Keratinocyte (primary cell): ENCODE measurements at regions not wholly inside any gene's neighbourhood (a gene's known extent, or its start where the extent isn't known, plus 50 kb on each side); places are given as distances from the start of the nearest gene placed in this dataset.

Experiments
- DNase-seq: peaks from one replicate; pipeline ENCODE4 v3.0.0-alpha.2; 2011; ENCODE audit warnings: low read depth, missing footprints, low spot score
- FAIRE-seq: peaks from 2 replicates; lab custom pipeline; 2011; peaks lifted over from hg19 to GRCh38; lab: Jason Lieb, UNC
- H2AFZ ChIP-seq: 2 replicates; pipeline ENCODE4 v1.6.0; 2012; ENCODE audit warnings: low read length, control low read depth, inconsistent platforms; ENCODE audit not compliant: control insufficient read depth
- H3K27ac ChIP-seq: 2 replicates; pipeline ENCODE4 v1.5.1; 2011; ENCODE audit warnings: low read length; ENCODE audit not compliant: control insufficient read depth, insufficient read depth
- H3K27me3 ChIP-seq: 3 replicates; pipeline ENCODE4 v1.6.0; 2011; ENCODE audit warnings: low read length; ENCODE audit not compliant: control insufficient read depth, insufficient read depth; ENCODE audit errors: extremely low read depth
- H3K36me3 ChIP-seq, 2 experiments: 2 replicates in 1 of 2; 3 replicates in 1 of 2; pipeline ENCODE4 v1.5.1; 2011; ENCODE audit warnings: low read length in 2 of 2, mild to moderate bottlenecking in 1 of 2; ENCODE audit not compliant: control insufficient read depth in 2 of 2, insufficient read depth in 2 of 2; ENCODE audit errors: extremely low read depth in 1 of 2
- H3K4me1 ChIP-seq: 3 replicates; pipeline ENCODE4 v1.5.1; 2011; ENCODE audit warnings: low read length; ENCODE audit not compliant: control insufficient read depth, insufficient read depth; ENCODE audit errors: extremely low read depth
- H3K4me2 ChIP-seq: 3 replicates; pipeline ENCODE4 v1.6.0; 2011; ENCODE audit warnings: low read depth, low read length; ENCODE audit not compliant: control insufficient read depth, insufficient read depth; ENCODE audit errors: extremely low read depth
- H3K4me3 ChIP-seq, 3 experiments: fragments of 200-600 bp in 1 of 3; sonication (generic) in 1 of 3; 2 replicates in 2 of 3; 3 replicates in 1 of 3; pipeline ENCODE4 v1.5.1; 2011 to 2016; ENCODE audit warnings: low read length in 3 of 3, mild to moderate bottlenecking in 3 of 3, control low read depth in 2 of 3, inconsistent platforms in 1 of 3, low read depth in 1 of 3, mixed read lengths in 1 of 3, mixed run types in 1 of 3, moderate library complexity in 1 of 3; ENCODE audit not compliant: control insufficient read depth in 2 of 3, insufficient read depth in 2 of 3; ENCODE audit errors: extremely low read depth in 1 of 3
- H3K79me2 ChIP-seq: 2 replicates; pipeline ENCODE4 v1.6.0; 2012; ENCODE audit warnings: low read length; ENCODE audit not compliant: control insufficient read depth, insufficient read depth
- H3K9ac ChIP-seq: 3 replicates; pipeline ENCODE4 v1.6.0; 2011; ENCODE audit warnings: low read length; ENCODE audit not compliant: control insufficient read depth, insufficient read depth; ENCODE audit errors: extremely low read depth
- H3K9me1 ChIP-seq: 3 replicates; pipeline ENCODE4 v1.6.0; 2011; ENCODE audit warnings: low read length; ENCODE audit not compliant: control insufficient read depth, insufficient read depth; ENCODE audit errors: extremely low read depth
- H3K9me3 ChIP-seq: 2 replicates; pipeline ENCODE4 v1.5.1; 2012; ENCODE audit warnings: low read depth, low read length; ENCODE audit not compliant: control insufficient read depth
- H4K20me1 ChIP-seq: 3 replicates; pipeline ENCODE4 v1.6.0; 2011; ENCODE audit warnings: low read length; ENCODE audit not compliant: control insufficient read depth, insufficient read depth; ENCODE audit errors: extremely low read depth
- CTCF ChIP-seq, 3 experiments: IDR thresholded peaks in 1 of 3; conservative IDR thresholded peaks in 1 of 3; optimal IDR thresholded peaks in 1 of 3; 2 replicates in 2 of 3; 3 replicates in 1 of 3; pipeline versions ENCODE3 to v1.5.1; 2011; ENCODE audit warnings: low read length in 3 of 3, mild to moderate bottlenecking in 3 of 3, moderate library complexity in 2 of 3, control low read depth in 1 of 3, inconsistent platforms in 1 of 3; ENCODE audit not compliant: insufficient read depth in 2 of 3; ENCODE audit errors: extremely low read depth in 1 of 3
- EZH2 ChIP-seq: IDR thresholded peaks from one replicate; pipeline ENCODE4 v1.6.1; 2012; ENCODE audit warnings: inconsistent platforms, mild to moderate bottlenecking, low read length, moderate library complexity
- dilution Hi-C: fragments of 300-500 bp; cut with MboI; formaldehyde crosslinking; loops from one replicate; pipeline ENCODE4 v1.7.0; 2020; ENCODE audit warnings: low sequenced_read_pairs; ENCODE audit not compliant: extremely low pct_ligation_motif_present

- no peaks in the 10 kb centered on the region for H3K4me1 ChIP-seq
- dilution Hi-C loops, result no loop called here
- TF ChIP-seq EZH2, result no peak
- no peak for TF ChIP-seq CTCF (optimal IDR thresholded peaks at IDR 0.05 in 1 of 3, IDR thresholded peaks at IDR 0.05 in 1 of 3, conservative IDR thresholded peaks at IDR 0.05 in 1 of 3; ENCODE audit: extremely low read depth in 1 of 3, insufficient read depth in 2 of 3, low read length in 3 of 3)
- no peak overlapping the region for H3K9ac ChIP-seq
- no peaks in the 10 kb centered on the region for H3K27me3 ChIP-seq
- H4K20me1 ChIP-seq, result no peaks in the 10 kb centered on the region
- no peak overlapping the region for H3K4me2 ChIP-seq
- no peaks in the 10 kb centered on the region for H3K79me2 ChIP-seq
- H3K36me3 ChIP-seq, result no peaks in the 10 kb centered on the region
- no peak overlapping the region for H3K4me3 ChIP-seq
- DNase-seq, result no peak
- H3K9me1 ChIP-seq, result no peaks in the 10 kb centered on the region
- no peak for FAIRE-seq
- no peak overlapping the region for H2AFZ ChIP-seq
- no peaks in the 10 kb centered on the region for H3K9me3 ChIP-seq
- no peak overlapping the region for H3K27ac ChIP-seq
Observed at GRCh38 chr20:53668992-53669391, 75.4 kb upstream of the ZNF217 start.

DNA sequence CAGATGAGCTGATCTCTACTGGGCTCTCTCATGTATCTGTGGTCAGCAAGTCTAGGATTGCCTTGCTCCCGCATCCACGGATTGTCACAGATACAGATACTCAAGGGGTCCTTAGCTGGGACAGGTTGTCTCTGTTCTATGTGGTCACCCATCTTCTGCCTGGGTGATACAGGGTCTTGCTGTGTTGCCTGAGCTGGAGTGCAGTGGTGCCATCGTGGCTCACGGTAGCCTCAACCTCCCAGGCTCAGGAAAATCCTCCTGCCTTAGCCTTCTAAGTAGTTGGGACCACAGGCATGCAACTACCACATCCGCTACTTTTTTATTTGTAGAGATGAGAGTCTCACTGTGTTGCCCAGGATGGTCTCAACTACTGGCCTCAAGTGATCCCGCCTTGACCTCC, 72.5 kb upstream of the ZNF217 start:
- H3K9me1 ChIP-seq, result no peaks in the 10 kb centered on the region
- no peak for FAIRE-seq
- no peak for DNase-seq

More for the DNA sequence above, 72.5 kb upstream of the ZNF217 start:
- no peaks in the 10 kb centered on the region for H3K9me3 ChIP-seq
- no peak for TF ChIP-seq EZH2
- no peak for TF ChIP-seq CTCF (optimal IDR thresholded peaks at IDR 0.05 in 1 of 3, IDR thresholded peaks at IDR 0.05 in 1 of 3, conservative IDR thresholded peaks at IDR 0.05 in 1 of 3; ENCODE audit: extremely low read depth in 1 of 3, insufficient read depth in 2 of 3, low read length in 3 of 3)
- no peak overlapping the region for H3K4me2 ChIP-seq
- no peak overlapping the region for H3K9ac ChIP-seq
- H3K79me2 ChIP-seq, result no peaks in the 10 kb centered on the region
- no peaks in the 10 kb centered on the region for H3K27me3 ChIP-seq
- no peaks in the 10 kb centered on the region for H4K20me1 ChIP-seq
- H3K4me1 ChIP-seq, result no peaks in the 10 kb centered on the region
- dilution Hi-C loops, result no loop called here
- no peak overlapping the region for H3K4me3 ChIP-seq
- H3K27ac ChIP-seq, result no peak overlapping the region
- no peak overlapping the region for H2AFZ ChIP-seq
- H3K36me3 ChIP-seq, result no peaks in the 10 kb centered on the region
